Activated T-helper 9 cell treated with anti-CD3 and anti-CD28 coated beads, Interleukin-2, amount 50 U/mL, for 16 hours (primary cell): ENCODE measurements at regions not wholly inside any gene's neighbourhood (a gene's known extent, or its start where the extent isn't known, plus 50 kb on each side); places are given as distances from the start of the nearest gene placed in this dataset.

ENCODE experiments used
- DNase-seq: peaks from one replicate; pipeline ENCODE4 v3.0.0-alpha.2; 2020; ENCODE audit warnings: low read depth

DNA sequence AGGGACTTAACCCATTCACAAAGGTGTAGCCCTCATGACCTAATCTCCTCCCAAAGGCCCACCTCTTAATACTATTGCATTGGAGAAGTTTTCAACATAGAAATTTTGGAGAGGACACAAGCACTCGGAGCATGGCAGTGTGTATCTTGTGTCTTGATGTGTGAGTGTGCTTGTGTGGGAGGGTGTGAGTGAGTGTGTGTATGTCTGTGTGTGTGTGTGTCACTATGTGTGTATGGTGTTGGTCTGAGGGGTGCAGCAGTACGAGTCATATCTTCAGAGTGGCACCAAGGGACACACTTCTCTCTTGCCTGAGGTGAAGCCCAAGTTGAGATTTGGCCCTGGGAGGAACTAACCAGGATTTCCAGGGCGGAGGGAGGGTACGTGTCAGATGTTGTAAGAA, 73.7 kb downstream of the NAV1 start:
- no peak for DNase-seq

DNA sequence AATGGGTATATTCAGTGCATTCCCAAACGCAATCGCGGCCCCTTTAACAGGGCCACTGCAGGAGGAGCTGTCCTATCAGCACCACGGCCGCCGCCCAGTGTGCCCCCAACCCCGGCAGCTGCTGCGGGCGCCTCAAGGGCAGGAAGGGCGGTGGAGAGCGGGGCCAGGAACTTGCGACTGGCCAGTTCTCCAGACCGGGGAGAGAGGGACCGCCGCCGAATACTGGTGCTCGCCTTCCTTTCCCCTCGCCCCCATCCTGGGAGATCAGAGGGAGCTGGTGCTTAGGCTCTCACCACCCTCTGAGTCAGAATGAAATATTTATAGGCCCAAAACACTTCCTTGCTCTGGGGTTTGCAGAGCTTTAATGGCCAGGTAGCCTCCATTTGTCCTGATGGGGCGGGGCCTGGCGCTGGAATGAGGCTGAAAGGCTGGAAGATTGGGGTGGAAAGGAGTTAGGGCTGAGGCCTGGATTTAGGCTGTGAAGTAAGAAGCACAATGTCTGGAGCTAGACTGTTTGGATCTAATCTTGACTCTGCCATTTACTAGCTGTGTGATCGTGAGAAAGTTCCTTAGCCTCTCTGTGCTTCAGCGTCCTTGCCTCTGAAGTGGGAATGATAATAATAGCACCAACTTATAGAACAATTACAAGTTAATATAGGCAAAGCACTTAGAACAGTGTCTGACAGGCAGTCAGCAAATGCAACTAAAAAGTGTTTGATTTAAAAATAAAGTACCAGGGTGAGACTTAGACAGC, 75.5 kb downstream of the NAV1 start:
- DNase-seq = no peak

- no peak for DNase-seq
Observed at GRCh38 chr1:201617157-201617556, 78.2 kb downstream of the NAV1 start.

GRCh38 chr1:201618389-201618788, 79.5 kb downstream of the NAV1 start:
- no peak for DNase-seq

GRCh38 chr1:201618905-201619304, 80.0 kb downstream of the NAV1 start:
- no peak for DNase-seq

- DNase-seq = no peak
Observed at GRCh38 chr1:201619513-201619912, 80.6 kb downstream of the NAV1 start.

- no peak for DNase-seq
Observed at GRCh38 chr1:201622353-201622752, 83.4 kb downstream of the NAV1 start.

- DNase-seq = no peak
Observed at GRCh38 chr1:201622824-201623223, 83.9 kb downstream of the NAV1 start.

GRCh38 chr1:201624741-201625225, 85.9 kb downstream of the NAV1 start:
- DNase-seq = no peak

DNA sequence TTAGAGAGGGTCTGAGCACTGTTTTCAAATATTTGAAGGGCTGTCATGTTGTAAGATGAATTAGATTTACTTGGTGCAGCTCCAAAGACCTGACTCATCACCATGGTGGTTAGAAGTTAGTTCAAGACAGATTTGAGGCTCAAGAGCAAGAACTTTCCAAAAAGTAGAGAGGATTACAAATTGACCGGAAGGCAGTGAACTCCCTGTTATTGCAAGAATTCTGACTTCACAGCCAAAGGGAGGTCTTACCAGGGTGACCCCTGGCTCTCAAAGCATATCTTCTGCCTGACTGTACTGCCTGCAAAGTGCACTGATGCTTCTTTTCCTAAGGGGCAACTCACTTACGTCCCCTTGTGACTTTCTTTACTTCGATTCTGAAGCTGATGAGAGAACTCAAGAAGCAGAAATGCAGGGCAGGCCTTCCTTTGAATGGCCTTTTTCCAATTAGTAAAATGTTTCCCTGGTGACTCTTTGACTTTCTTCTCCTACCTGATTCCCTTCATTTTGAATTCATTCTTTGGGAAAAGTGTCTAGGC, 86.4 kb downstream of the NAV1 start:
- no peak for DNase-seq

GRCh38 chr1:201625851-201626251, 86.9 kb downstream of the NAV1 start:
- DNase-seq = no peak

DNA sequence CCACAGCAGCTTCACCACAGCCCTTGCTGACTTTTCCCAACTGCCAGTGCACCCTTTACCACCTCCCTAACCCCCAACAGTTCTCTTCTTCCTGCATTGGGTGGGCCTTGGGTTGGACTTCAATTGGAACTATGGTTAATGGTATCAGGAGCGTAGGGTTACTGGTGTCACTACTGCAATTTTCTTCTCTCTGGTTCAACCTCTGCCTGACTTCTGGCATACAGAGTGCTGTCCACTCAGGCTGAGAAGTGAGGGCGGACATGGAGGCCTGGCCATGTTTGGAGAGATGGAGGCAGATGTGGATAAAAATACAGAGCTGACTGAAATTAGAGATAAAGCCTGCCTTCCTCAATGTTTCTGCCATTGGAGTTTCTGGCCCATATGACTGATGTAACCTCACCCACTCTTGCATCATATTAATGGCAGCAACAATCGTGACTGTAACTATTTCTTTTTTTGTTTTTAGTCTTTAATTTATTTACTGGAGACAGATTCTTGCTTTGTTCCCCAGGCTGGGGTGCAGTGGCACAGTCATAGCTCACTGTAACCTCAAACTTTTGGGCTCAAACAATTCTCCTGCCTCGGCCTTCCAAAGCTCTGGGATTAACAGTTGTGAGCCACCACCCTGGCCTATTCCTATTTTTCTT, 87.8 kb downstream of the NAV1 start:
- no peak for DNase-seq

DNA sequence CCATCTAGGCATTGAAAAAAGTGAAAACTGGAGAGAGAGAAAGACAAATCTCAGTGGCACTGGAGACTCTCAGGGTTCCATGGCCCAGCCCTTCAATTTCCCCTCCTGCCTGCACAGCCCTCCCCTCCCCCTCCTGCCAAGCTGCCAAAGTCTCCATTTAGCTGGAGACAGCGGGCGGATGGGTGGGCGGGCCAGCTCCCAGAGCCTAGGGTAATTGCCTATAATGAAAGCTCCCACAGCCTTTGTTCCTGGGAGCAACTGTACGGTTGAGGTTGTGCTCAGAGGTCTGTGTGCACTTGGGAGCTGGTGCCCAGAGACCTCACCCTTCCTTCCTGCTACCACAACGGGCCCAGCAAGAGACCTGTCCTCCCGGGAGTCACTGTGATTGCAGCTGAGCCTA, 89.6 kb downstream of the NAV1 start:
- no peak for DNase-seq

- no peak for DNase-seq
Observed at GRCh38 chr1:201630582-201630981, 91.7 kb downstream of the NAV1 start.

GRCh38 chr1:201631037-201631436, 92.1 kb downstream of the NAV1 start:
- DNase-seq = no peak

GRCh38 chr1:201632364-201632952, 93.5 kb downstream of the NAV1 start:
- DNase-seq = no peak

GRCh38 chr1:201633297-201633696, 94.4 kb downstream of the NAV1 start:
- no peak for DNase-seq

DNA sequence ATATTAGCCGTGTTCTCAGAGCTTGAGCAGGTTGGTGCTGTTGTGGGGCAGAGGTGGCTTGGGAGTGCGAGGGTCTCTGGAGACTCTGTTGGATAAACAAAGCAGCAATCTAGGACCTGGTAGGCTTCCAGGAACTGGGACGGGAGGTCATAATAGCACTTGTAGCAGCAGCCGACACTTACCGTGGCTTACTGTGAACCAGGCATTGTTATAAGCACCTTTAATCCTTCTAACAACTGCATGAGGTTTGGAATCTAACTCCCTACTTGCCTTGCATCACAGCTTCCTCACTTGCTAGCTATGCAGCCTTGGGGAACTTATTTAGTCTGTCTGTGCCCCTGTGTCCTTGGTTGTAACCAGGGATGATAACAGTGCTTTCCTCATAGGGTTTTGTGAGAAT, 94.9 kb downstream of the NAV1 start:
- DNase-seq = no peak

DNA sequence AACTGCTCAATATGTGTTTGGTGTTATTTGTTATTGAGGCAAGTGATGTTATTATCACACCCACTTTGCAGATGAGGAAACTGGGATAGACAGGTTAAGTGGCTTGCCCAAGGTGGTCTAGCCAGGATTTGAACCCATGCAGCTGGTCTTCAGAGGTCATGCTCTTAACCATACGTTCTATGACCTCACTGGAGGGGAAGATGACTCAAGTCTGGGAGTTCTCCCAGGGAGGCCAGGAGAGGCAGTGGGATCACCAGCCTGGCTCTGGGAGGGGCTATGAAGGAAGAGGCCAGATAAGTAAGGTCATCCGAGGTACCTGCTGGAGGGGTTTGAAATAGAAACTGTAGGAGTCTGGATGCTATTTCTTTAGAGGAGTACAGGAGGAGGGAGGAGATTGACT, 95.3 kb downstream of the NAV1 start:
- no peak for DNase-seq

DNA sequence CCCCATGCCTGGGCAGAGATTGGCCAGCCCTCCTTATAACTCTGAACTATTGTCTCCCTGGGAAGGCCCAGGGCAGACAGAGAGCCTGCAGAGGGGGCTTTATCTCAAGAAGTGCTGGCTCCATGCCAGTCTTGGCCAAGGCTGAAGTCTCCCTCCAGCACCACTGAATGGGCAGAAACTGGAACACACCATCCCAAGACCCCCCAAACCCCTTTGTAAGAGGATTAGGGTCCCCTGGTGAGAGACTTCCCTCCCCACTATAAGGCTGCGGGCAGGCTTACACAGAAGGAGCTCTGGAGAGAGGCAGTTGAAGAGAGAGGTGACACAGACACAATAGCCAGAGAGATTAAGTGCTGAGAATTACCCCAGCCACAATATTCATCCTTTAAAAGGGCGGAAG, 97.2 kb downstream of the NAV1 start:
- no peak for DNase-seq

DNA sequence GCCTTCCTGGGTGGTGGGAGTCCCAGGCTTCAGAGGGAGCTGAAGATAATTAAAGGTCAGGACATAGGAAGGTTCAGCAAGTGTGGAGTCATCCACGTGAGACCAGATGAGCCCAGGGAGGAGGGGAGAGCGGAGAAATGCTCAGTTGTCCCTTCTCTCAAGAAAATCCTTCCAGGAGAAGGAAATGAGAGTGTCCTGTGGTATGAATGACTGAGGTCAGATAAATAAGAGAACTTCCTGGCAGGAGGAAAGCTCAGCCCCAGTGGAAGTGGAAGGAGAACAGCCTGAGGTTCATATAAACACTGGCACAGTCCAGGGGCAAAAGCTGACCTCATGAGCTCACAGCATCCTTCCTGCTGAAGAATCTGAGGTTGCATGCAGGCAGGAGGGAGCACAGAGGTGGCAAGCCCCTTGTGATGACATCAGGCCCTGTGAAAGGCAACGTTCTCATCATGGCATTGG, 97.6 kb downstream of the NAV1 start:
- no peak for DNase-seq

DNA sequence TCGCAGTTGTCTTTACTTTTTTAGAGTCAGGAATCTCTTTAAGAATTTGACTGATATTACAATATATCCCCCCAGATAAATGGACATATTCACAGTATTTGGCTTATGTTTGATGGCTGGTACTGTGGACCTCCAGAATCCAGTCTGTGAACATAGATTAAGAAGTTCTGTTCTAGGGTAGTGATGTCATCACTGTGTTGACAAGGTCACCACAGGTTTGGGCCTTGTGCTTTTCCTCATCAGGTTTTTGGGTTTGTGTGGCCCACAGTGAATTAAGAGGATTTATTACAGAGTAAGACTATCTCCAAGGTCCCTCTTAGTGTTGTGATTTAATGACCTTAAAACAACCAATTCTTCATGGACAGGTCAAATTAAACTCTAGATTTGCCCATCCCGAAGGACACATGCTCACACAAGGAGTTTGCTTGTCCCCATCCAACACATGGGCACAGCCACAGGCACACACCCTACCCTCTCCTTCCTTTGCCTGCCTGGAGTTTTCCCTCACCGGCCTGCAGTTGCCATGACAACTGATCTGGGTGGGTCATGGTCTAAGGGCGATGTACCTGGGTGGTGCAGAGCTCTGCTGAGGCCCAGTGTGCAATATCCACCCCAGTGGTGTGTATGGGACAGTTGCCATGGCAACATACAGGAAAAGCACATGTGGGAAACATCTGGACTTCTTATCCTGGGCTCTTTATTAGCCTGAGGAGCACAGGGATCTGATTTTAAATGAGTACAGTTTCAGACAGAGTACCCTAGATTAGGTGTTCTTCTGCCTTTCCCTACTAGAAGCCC, 98.6 kb downstream of the NAV1 start:
- DNase-seq = no peak
